B cell (primary cell): ENCODE measurements at regions not wholly inside any gene's neighbourhood (a gene's known extent, or its start where the extent isn't known, plus 50 kb on each side); places are given as distances from the start of the nearest gene placed in this dataset.

Source experiments
- ATAC-seq: fragments of 200-7000 bp; cut with Tn5 transposase; one replicate; pipeline ENCODE4 v1.10.0; 2021; ENCODE audit warnings: low read depth, mild to moderate bottlenecking, moderate number of reproducible peaks, moderate library complexity
- CTCF ChIA-PET: fragments of 350-600 bp; sonication (Branson Sonifier 250); formaldehyde crosslinking; loops from one replicate; lab custom pipeline; 2021; ENCODE audit warnings: antibody characterized with exemption, inconsistent platforms; lab: Charles Lee
- POLR2A ChIA-PET: fragments of 350-600 bp; sonication (Branson Sonifier 250); formaldehyde crosslinking; loops from one replicate; lab custom pipeline; 2021; ENCODE audit warnings: antibody characterized with exemption; lab: Charles Lee
- DNase-seq: peaks from one replicate; pipeline ENCODE4 v3.0.0; 2013
- H2AFZ ChIP-seq: 2 replicates; pipeline ENCODE4 v1.6.1; 2012; ENCODE audit warnings: mild to moderate bottlenecking, low read depth, low read length; ENCODE audit not compliant: insufficient read depth, poor library complexity, severe bottlenecking
- H3K27ac ChIP-seq, 2 donors: 1 replicate in 1 of 2; 2 replicates in 1 of 2; pipeline ENCODE4 v1.5.1; 2012 to 2013; ENCODE audit warnings: low read length in 2 of 2, mild to moderate bottlenecking in 2 of 2, moderate library complexity in 1 of 2
- H3K27me3 ChIP-seq, 4 experiments: fragments of 200-600 bp in 1 of 4; sonication (generic) in 1 of 4; replicated peaks in 1 of 4; 1 replicate in 2 of 4; 2 replicates in 2 of 4; pipeline versions ENCODE4 v1.6.1 to v1.7.0; 2013 to 2016; ENCODE audit warnings: low read length in 3 of 4, mild to moderate bottlenecking in 2 of 4, mixed read lengths in 1 of 4, moderate library complexity in 1 of 4; ENCODE audit not compliant: insufficient read depth in 4 of 4, control insufficient read depth in 3 of 4; ENCODE audit errors: control extremely low read depth in 1 of 4
- H3K36me3 ChIP-seq, 2 experiments: replicated peaks in 1 of 2; 1 replicate in 1 of 2; 2 replicates in 1 of 2; pipeline versions ENCODE4 v1.6.1 to v1.7.1; 2013; ENCODE audit warnings: low read length in 1 of 2; ENCODE audit not compliant: insufficient read depth in 2 of 2, control insufficient read depth in 1 of 2; ENCODE audit errors: control extremely low read depth in 1 of 2, extremely low read depth in 1 of 2
- H3K4me1 ChIP-seq, 2 donors: fragments of 200-600 bp in 1 of 2; sonication (generic) in 1 of 2; 1 replicate in 1 of 2; 2 replicates in 1 of 2; pipeline versions ENCODE4 v1.5.1 to v1.6.1; 2013 to 2017; ENCODE audit warnings: low read length in 2 of 2; ENCODE audit not compliant: control insufficient read depth in 2 of 2, insufficient read depth in 2 of 2
- H3K4me2 ChIP-seq: replicated peaks from 2 replicates; pipeline ENCODE3; 2012; ENCODE audit warnings: mild to moderate bottlenecking, low read depth, low read length; ENCODE audit not compliant: poor library complexity, severe bottlenecking
- H3K4me3 ChIP-seq, 5 experiments: fragments of 200-600 bp in 1 of 5; sonication (generic) in 1 of 5; 1 replicate in 3 of 5; 2 replicates in 2 of 5; pipeline versions ENCODE4 v1.5.1 to v1.7.0; 2011 to 2016; ENCODE audit warnings: low read length in 4 of 5, mild to moderate bottlenecking in 4 of 5, low read depth in 2 of 5, control low read depth in 1 of 5, moderate library complexity in 1 of 5; ENCODE audit not compliant: insufficient read depth in 1 of 5; ENCODE audit errors: control extremely low read depth in 1 of 5, extremely low read depth in 1 of 5
- H3K79me2 ChIP-seq: fragments of 200-600 bp; sonication (generic); one replicate; pipeline ENCODE4 v1.6.0; 2016; ENCODE audit warnings: low read length; ENCODE audit not compliant: control insufficient read depth, insufficient read depth
- H3K9ac ChIP-seq: fragments of 200-600 bp; sonication (generic); 2 replicates; pipeline ENCODE4 v1.6.1; 2017; ENCODE audit warnings: mild to moderate bottlenecking, low read length, moderate library complexity
- H3K9me3 ChIP-seq, 3 donors: one replicate each; pipeline versions ENCODE4 v1.6.1 to v1.7.1; 2013; ENCODE audit warnings: low read length in 2 of 3; ENCODE audit not compliant: control insufficient read depth in 2 of 3, insufficient read depth in 1 of 3; ENCODE audit errors: control extremely low read depth in 1 of 3
- H4K20me1 ChIP-seq: 2 replicates; pipeline ENCODE4 v1.6.0; 2012; ENCODE audit warnings: mild to moderate bottlenecking, low read length; ENCODE audit not compliant: insufficient read depth, control insufficient read depth, poor library complexity, severe bottlenecking
- H3K27ac Mint-ChIP-seq: one replicate; pipeline ENCODE4 v1.8.0; 2021; ENCODE audit warnings: mixed read lengths
- H3K27me3 Mint-ChIP-seq: one replicate; pipeline ENCODE4 v1.8.0; 2021; ENCODE audit warnings: mixed read lengths
- H3K4me1 Mint-ChIP-seq: one replicate; pipeline ENCODE4 v1.8.0; 2021; ENCODE audit warnings: mixed read lengths
- H3K4me3 Mint-ChIP-seq: one replicate; pipeline ENCODE4 v1.8.0; 2021; ENCODE audit warnings: mixed read lengths
- H3K9me3 Mint-ChIP-seq: one replicate; pipeline ENCODE4 v1.8.0; 2022; ENCODE audit warnings: mixed read lengths; ENCODE audit not compliant: insufficient read depth
- CTCF ChIP-seq: fragments of 200-600 bp; IDR thresholded peaks from one replicate; pipeline ENCODE4 v1.8.0; 2022; ENCODE audit warnings: antibody characterized with exemption, mild to moderate bottlenecking
- EZH2 ChIP-seq: IDR thresholded peaks from 2 replicates; pipeline ENCODE4 v1.6.1; 2012; ENCODE audit warnings: borderline replicate concordance, low read depth, mild to moderate bottlenecking, moderate library complexity, low read length; ENCODE audit not compliant: insufficient read depth, poor library complexity, severe bottlenecking
- WGBS: methylation state at CpG from one replicate; pipeline ENCODE4 v1.1.5; 2013; ENCODE audit warnings: missing lambda C conversion rate; ENCODE audit not compliant: insufficient coverage; 5-methylcytosine and 5-hydroxymethylcytosine counted together
- intact Hi-C: fragments of 100-400 bp; cut with micrococcal nuclease; formaldehyde crosslinking; loops from one replicate; pipeline ENCODE4 v1.10.0; 2022

GRCh38 chr12:93163260-93164036 lies 214.3 kb upstream of the NUDT4 start:
- H3K27ac ChIP-seq = no peak overlapping the region
- Mint-ChIP-seq H3K9me3 (peaks cover 5% of the 10 kb centered on the region), H3K4me3 (no peak overlapping the region), H3K27ac (peak overlapping the region; percentile 15), H3K4me1 (peaks cover 46% of the 10 kb centered on the region), H3K27me3 (no peaks in the 10 kb centered on the region)
- ChIA-PET POLR2A (no interaction called here), CTCF (interaction anchor here (1.2 to 1.7 kb wide), 2 partner anchors 9 to 66 kb away, joined by 3 to 6 read pairs; no protein-coding TSS in a partner anchor)
- no peak for TF ChIP-seq EZH2
- TF ChIP-seq CTCF = no peak
- H3K4me3 ChIP-seq = no peak overlapping the region
- H3K36me3 ChIP-seq = no peaks in the 10 kb centered on the region
- intact Hi-C loops = no loop called here
- H3K9ac ChIP-seq = no peak overlapping the region
- WGBS = 67% methylated on average over 2 of the region's 4 CpGs
- no peak overlapping the region for H2AFZ ChIP-seq
- peaks cover 0 to 2% (median 0%) of the 10 kb centered on the region in 3 donors for H3K9me3 ChIP-seq
- DNase-seq = no peak
- peak overlapping the region; percentile 4 for H3K4me2 ChIP-seq
- no peaks in the 10 kb centered on the region for H3K27me3 ChIP-seq
- no peaks in the 10 kb centered on the region for H3K79me2 ChIP-seq
- no peak for ATAC-seq
- H3K4me1 ChIP-seq = peaks cover 48 to 49% of the 10 kb centered on the region in 2 donors
- no peaks in the 10 kb centered on the region for H4K20me1 ChIP-seq
